Inflammatory macrophage (primary cell): ENCODE measurements at regions not wholly inside any gene's neighbourhood (a gene's known extent, or its start where the extent isn't known, plus 50 kb on each side); places are given as distances from the start of the nearest gene placed in this dataset.

Experiments used
- DNase-seq, 2 donors: peaks; one replicate each; pipeline ENCODE4 v3.0.0-alpha.2; 2020 to 2022

DNA sequence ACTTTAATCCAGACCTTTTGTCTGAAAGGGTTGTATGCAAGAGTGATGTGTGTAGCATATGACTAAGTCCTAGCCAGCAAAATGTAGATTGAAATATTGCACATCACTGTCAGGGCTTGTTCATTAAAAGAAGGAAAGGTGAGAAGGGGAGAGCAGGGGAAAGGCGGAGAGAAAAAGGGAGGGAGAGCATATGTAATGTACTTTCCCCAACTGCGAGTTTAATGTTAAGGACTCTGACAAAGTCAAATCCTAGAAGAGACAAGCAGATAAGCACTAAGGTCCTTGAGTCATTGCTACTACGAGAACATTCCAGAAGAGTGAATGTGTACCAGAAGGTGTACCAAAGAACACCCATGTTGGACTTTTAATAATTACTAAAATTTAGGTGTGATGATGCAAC lies 1336.7 kb downstream of the NSUN3 start:
- DNase-seq = no peak

DNA sequence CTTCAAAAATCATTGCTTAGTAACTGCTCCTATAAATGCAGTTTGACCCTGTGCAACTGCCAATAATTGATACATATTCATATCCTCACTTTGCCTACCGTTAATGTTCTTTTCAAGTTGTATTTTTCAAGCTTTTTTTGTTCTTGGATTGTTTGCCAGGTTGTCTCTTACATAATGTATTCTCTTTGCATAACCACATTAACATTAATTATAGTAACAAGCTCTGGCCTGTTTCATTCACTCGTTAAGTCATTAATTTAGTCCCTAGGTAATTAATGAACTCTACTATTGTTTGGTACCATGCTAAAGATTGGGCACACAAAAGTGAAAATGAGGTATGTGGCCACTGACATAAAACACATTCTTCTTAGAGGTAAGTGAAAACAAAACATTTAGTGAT lies 1338.8 kb downstream of the NSUN3 start:
- no peak for DNase-seq

DNA sequence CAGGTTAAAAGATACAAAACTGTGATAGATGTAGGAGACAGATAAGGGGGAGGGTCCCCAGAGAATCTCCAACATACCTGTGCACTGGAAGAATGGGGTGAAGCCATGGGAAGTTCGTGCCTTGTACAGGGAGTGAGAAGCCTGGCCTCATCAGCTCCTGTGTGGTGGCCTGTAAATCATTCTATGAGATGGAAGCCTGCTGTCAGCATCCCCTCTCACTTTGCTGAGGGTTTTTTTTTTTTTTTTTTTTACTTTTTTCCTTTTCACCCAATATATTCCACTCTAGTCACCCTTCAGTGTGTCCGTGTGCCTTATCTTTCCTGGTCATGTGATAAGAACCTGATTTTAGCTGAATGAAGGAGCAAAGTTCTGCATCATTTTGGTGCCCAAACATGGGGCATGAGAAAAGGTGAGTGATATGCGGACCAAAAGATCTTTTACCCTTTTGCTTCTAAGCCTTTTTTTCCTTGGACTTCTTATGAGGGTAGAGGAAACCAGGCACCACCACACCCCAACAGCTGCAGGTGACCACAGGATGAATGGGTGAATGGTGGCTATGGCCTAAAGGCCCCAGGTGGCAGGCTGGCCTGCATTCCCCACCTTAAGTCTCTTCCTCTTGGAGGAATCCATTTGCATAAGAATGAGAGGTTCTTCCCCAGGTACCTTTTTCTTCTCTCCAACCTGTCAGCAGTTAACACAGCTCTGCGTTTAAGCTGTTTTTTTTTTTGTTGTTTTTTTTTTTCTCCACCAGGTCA lies 1345.0 kb downstream of the NSUN3 start:
- no peak for DNase-seq

DNA sequence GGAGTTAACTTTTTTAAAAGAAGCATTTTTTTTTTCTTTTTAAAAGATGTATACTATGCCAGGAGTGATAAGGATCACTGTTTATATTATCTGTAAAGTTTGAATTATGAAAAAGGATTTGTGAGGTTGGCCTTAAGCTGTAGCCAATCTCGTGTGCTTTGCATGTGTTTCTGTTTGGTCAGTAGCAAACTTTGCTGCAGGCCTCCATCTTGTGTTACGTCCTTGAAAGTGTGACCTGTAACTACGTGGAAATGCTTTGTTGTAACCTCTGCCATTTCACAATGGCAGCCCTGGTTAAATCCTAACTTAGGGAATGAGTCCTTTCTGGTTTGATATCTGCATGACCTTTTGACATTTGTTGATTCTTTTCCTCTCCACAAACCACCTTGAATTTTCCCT lies 1345.6 kb downstream of the NSUN3 start:
- DNase-seq = no peak

DNA sequence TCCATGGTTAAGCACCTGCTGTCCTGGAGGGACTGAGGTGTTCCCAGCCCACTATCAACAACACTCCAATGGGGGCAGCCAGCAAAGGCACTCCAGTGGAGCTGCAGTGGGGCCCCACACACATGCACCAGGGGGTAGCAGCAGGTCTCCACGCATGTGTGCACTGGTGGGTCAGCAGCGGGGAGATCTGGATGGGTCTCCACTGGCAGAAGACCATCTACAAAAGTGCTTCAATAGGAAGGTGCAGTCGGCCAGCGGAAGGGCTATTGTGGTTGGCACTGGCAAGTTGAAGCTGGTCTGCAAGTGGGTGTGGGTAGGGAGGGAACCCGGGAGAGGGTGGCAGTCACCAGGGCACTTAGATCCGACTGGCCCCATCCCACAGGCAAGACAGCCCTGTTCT lies 1355.4 kb downstream of the NSUN3 start:
- no peak for DNase-seq

DNA sequence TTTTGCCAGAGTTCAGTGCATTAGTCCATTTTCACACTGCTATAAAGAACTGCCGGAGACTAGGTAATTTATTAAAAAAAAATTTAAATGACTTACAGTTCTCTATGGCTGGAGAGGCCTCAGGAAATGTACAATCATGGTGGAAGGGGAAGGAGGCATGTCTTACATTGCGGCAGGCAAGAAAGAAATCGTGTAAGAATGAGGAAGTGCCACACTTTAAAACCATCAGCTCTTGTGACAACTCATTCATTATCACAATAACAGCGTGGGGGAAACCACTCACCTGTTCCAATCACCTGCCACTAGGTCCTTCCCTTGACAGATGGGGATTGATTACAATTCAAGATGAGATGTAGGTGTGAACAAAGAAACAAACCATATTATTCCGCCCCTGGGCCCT lies 1361.4 kb downstream of the NSUN3 start:
- DNase-seq = no peak

DNA sequence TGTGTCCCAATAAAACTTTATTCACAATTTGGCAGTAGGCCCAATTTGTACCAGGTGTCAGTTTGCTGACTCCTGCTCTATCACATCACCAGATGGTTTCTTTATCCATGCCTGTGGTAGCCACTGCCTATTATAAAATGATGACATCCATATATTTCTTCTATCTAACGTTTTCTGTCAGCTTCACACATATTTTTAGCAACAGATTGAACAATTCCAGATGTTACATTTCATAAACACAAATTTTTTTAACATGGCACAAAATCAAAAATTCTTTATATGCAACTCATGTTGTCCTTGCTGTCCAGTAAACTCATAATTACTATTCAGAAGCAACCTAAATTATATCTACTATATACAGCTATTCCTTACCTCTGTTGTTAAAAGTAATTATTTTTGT lies 1371.6 kb downstream of the NSUN3 start:
- no peak for DNase-seq

DNA sequence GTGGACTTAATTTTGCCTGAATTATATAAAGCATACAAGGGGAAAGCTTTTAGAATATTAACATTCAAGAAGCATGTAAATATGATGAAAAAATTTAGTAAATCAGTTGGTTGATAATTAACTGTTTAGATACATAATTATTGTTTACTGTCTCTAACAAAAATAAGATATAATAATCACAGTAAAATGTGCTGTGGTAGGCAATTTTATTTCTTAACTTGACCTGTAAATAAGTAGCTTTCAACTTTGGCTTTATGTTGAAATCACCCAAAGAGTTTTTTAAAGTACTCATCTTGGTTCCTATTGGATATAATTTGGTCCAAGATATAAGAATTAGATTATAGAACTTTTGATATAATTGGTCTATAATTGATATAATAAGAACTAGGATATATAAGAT lies 1374.5 kb downstream of the NSUN3 start:
- DNase-seq = no peak

DNA sequence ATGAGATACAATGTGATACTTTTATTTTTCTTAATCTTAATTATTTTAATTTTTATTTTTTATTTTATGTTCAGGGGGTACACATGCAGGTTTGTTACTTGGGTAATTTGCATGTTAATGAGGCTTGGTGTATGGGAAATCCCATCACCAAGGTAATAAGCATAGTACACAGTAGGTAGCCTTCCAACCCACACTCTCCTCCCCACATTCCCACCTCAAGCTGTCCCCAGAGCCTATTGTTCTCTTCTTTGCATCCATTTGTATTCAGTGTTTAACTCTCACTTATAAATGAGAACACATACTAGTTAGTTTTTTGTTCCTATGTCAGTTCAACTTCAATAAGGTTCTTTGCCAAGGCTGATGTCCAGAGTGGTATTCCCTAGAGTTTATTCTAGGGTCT lies 1375.4 kb downstream of the NSUN3 start:
- DNase-seq = no peak

DNA sequence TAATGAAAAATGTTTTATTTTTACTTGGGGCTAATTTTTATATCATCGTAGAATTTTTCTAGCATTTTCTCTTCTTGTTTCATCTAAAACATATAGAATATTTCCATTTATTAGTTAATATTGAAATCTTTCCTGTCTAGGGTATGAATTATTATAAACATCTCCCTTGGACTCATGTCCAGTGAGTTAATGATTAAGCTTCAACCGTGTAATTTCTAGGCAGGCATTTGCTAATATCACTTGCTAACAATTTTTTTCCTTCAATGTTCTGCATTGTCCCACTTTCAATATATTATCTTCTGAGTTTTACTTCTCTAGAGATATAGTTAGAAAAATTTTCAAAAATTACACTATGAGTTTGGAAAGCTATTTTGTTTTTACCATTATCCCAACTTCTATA lies 1371.6 kb upstream of the EPHA6 start:
- no peak for DNase-seq

DNA sequence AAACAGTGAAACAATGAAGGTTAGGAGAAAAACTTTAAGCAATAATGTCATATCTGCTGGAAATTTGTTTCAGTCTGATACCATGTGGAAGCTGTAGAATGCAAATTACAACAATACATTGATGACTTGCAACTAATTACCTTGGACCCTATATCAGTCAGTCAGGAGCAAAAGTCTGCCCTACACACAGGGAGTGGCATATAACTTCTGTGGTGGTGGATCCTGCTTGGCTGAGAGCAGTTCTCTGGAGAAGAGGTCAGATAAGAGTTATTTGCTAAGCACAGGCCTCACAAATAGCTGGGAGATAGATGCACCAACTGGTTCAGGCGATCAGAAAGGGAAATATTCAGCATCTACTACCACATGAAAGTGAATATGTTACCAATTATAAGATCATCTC lies 1364.6 kb upstream of the EPHA6 start:
- no peak for DNase-seq

DNA sequence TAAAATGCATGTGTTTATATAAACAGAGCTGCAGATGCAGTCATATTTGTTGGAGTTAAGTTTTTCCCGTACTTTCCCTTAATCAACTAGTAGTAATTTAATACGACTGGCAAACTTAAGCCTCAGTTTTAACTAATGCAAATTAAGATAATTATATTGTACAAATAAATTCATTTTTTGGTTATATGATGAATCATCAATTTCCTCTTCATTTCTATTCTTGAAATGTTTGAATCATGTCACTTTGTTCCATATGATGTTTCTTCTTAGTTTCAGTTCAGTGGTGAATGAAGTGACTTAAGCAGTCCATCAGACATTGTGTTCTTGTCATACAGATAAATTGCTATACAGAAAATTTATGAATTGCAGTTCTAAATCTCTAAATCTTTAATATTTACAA lies 1361.2 kb upstream of the EPHA6 start:
- DNase-seq = no peak

DNA sequence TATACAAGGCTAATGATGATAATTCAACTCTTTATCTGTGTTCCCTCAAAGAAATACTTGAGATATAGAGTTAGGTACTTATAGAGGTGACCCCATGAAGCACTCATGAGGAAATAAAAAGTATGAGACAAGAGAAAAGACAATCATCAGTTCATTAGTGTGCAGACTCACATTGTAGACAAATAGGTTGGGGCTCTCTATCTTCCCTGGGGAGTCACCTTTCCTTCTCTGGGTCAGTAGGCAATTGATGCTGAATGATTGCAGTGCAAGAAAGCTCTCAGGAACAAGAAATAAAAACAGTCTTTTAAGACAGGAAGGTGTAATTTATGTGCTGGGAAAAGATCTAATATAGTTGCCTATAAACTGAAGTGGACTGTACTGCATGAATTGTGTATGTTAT lies 1357.6 kb upstream of the EPHA6 start:
- no peak for DNase-seq

DNA sequence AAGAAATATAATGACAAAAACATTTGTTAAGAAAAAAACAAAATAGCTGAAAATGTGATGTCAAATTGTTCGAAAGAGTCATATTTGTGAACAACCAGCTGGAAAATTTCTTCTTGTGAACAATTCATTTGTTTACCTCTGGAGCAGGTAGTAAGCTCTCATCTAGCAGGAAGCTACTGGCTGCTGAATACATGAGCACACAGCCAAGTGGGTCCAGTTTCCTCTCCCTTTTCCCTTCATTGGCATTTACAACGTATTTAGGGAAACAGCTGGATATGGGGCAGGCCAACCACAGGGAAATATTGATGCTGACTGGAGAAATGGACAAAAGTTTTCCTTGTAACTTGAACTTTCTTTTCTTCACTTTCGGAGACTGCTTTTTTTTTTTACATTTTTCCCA lies 1354.7 kb upstream of the EPHA6 start:
- DNase-seq = no peak

DNA sequence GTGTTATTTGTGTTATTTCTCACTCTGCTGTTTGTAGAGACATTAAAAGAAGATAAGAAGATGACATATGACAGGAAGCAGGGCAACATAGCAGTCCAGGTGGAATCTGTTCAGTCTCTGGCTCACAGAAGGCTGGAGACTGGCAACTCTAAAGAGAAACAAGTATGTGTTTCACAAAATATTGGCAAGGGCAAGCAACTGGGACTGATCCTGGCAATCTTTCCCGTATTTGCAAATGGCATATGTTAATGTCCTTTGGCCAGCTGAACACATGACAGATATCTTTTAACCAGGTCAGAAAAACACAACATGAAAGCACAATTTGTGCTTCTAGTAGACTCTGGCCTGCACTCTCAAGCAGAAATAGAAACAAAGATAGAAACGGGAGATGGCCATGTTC lies 1354.1 kb upstream of the EPHA6 start:
- DNase-seq = no peak

DNA sequence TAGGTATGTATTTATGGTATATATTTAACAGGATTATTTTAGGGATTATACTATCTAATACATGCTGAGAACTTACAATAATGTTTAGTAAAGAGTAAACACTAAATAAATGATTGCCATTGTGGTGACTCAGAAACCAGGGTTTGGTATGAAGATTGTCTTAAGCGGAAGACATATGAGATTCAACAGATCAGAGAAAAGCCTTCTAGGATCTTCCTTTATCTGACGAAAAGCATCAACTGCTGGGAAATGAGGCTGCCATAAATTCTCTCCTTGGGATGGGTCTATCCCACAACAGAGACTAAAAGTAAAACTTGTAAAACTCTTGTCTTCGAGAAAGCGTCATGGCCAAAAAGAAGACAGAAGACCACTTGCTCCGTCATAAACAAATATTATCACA lies 1352.2 kb upstream of the EPHA6 start:
- no peak for DNase-seq

DNA sequence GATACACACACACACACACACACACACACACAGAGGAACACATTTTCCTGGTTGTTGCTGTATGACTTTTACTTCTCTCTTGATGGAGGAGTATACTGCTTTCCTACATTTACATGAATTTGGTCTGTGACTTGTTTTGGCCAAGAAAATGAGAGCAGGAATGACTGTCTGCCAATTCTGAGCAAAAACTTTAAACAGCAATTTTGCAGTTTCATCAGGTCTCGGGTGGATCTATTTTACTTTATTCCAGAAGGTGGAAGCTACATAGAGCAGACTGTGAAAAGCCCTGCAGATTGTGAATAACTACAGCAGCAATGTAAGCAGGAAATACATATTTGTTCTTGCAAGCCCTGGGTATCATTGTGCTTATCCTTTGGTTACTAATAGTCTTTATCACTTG lies 1350.0 kb upstream of the EPHA6 start:
- no peak for DNase-seq

DNA sequence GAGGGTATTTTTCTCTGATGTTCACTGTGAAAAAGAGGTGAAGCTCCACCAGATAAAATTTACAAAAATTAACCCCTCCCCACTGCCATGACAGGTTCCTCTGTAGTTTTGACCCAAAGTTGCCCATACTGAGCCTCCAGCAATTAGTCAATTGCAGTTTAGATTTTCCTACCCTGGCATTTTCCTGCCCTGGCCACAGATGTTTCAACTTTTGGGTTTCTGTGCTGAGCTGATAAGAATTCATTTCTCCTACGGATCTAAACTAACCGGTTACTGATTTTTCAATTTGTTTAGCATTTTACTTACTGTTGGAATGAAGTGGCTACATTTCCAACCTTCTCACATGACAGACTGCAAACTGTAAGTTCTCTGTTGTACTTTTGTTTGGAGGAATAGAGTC lies 1346.1 kb upstream of the EPHA6 start:
- DNase-seq = no peak

DNA sequence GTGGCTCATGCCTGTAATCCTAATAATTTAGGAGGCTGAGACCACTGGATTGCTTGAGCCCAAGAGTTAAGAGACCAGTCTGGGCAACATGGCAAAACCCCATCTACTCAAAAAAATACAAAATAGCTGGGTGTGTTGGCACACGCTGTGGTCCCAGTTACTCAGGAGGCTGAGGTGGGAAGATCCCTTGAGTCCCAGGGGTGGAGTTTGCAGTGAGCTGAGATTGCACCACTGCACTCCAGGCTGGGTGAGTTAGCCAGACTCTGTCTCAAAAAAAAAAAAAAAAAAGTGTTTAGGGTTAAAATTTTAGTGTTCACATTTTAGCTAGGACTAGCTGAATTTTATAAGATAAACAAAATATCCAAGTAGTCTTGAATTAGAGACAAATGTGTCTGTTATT lies 1340.1 kb upstream of the EPHA6 start:
- DNase-seq = no peak

DNA sequence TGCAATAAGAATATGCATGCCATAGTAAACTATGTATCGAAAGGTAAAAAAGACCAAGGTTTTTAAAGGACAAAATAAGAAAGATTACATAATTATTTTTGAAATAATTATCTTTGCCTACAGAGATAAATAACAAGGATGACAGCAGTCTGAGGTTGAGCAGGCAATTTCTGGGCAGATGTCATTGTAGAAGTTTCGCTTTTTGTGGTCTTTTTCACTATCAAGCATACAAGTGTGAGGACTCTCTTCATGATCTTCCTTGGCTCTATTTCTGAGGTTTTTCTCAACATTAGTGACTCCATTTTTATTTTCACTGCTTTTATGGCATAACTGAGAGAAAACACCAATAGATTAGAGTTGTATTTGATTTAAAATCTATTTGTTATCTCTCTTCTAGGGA lies 1337.9 kb upstream of the EPHA6 start:
- no peak for DNase-seq

DNA sequence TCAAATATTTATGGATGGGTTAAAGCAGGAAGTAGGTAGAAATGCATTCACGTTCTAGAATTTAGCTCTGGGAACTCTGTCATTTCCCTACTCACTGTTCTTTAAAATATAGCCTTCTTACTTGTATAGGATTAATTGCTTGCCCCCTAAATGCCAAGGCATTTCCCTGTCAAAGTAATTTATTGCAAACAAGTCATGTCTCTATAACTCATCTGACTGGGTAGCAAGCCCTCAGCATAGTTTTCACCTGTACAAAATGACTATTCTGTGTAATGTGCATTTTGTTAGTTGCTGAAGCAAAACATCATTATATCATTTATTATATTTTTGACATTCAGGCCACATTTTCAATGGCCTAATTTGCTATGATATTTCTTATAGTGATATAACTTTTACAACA lies 1308.2 kb upstream of the EPHA6 start:
- DNase-seq = no peak

DNA sequence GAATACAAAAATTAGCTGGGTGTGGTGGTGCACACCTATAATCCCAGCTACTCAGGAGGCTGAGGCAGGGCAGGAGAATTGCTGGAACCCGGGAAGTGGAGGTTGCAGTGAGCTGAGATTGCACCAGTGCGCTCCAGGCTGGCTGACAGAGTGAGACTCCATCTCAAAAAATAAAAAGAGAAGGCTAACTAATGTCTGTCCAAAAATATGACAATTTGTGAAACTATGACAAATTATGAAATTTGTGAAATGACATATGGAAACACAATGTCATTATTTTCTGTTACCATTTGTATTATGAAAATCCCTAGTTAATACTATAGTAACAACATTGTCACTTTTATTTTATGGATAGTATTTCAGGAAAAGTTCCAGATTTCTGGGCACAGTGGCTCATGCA lies 1306.3 kb upstream of the EPHA6 start:
- DNase-seq = no peak

DNA sequence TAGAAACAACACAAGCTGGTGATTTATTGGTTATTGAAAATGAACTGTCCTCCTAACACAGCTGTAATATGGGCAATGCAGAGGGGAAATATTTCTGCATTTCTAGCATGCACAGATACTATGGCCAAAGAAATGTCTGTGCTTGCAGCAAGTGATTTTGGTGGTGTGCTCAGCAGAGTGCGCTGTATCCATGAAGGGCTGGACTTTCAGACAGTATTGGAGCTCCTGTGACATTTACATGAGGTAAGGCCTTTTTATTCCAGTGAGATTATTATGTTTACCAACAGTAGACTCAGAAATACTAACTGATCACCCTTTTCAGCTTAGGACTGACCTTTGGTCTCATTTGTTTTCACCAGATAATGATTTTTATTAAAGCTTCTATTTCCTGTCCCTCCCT lies 1302.6 kb upstream of the EPHA6 start:
- DNase-seq = no peak

DNA sequence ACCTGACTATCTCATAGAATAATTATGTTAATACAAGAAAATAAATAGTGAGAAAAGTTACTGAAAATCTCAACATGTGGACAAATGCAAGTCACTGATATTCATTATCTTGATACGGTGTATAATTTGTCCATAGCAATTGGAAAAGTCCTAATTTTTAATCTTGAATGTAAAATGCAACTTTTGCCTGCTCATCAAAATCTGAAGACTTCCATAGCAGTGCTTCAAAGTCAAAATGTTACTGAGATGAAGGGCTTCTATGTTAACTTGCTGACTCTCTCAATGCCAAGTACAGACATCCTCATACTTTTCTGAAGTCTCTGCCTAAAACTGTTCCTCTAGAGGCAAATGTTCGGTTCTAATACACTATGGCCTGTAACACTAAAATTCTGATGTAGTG lies 1300.1 kb upstream of the EPHA6 start:
- no peak for DNase-seq

DNA sequence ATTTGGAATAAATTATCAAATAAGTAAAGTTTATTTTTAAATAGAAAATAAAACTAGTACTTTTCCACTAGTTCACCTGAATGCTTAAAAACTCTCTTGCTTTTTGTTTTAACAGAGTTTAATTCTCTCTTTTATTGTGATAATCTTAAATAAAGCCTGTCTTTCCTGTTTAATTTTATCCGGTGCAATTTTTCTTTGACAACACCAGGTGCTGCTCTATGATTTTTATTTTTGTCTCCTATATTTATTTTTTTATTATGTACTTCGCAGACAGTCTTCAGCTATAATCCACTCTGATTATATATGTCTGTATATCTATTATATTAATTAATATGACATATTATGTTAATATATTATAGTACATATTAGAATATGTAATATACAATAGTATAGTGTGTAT lies 1293.0 kb upstream of the EPHA6 start:
- DNase-seq = no peak

DNA sequence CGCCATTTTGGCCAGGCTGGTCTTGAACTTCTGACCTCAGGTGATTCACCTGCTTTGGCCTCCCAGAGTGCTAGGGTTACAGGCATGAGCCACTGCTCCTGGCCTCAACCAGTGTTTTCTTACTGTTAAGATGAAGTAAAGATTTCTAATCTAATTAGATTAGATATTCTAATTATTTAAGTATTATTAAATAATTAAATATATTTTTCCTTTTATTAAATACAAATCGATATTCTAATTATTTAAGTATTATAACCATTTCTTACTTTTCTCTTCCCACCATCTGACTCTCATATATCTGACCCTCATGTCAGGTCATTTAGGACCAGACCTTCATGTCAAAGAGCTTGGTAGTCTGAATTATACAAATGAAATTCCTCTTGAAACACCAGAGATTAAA lies 1291.9 kb upstream of the EPHA6 start:
- DNase-seq = no peak
